Retinal pigment epithelial cell (primary cell): ENCODE measurements at regions not wholly inside any gene's neighbourhood (a gene's known extent, or its start where the extent isn't known, plus 50 kb on each side); places are given as distances from the start of the nearest gene placed in this dataset.

ENCODE experiments used
- DNase-seq: peaks from one replicate; pipeline ENCODE4 v3.0.0-alpha.2; 2010; ENCODE audit warnings: low read depth
- H3K4me3 ChIP-seq: 2 replicates; pipeline ENCODE4 v1.5.1; 2011; ENCODE audit warnings: mild to moderate bottlenecking, low read length, control low read depth, moderate library complexity
- TF ChIP-seq, protein P1 (sequence below): conservative IDR thresholded peaks from 2 replicates; pipeline ENCODE4 v1.5.1; 2011; ENCODE audit warnings: low read depth, low read length, control low read depth, inconsistent platforms

- no peak overlapping the region for H3K4me3 ChIP-seq
- TF ChIP-seq, protein P1, sequence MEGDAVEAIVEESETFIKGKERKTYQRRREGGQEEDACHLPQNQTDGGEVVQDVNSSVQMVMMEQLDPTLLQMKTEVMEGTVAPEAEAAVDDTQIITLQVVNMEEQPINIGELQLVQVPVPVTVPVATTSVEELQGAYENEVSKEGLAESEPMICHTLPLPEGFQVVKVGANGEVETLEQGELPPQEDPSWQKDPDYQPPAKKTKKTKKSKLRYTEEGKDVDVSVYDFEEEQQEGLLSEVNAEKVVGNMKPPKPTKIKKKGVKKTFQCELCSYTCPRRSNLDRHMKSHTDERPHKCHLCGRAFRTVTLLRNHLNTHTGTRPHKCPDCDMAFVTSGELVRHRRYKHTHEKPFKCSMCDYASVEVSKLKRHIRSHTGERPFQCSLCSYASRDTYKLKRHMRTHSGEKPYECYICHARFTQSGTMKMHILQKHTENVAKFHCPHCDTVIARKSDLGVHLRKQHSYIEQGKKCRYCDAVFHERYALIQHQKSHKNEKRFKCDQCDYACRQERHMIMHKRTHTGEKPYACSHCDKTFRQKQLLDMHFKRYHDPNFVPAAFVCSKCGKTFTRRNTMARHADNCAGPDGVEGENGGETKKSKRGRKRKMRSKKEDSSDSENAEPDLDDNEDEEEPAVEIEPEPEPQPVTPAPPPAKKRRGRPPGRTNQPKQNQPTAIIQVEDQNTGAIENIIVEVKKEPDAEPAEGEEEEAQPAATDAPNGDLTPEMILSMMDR, result no peak
- no peak for DNase-seq
Observed at GRCh38 chr2:228828397-228828796, 442.7 kb downstream of the PID1 start.

DNA sequence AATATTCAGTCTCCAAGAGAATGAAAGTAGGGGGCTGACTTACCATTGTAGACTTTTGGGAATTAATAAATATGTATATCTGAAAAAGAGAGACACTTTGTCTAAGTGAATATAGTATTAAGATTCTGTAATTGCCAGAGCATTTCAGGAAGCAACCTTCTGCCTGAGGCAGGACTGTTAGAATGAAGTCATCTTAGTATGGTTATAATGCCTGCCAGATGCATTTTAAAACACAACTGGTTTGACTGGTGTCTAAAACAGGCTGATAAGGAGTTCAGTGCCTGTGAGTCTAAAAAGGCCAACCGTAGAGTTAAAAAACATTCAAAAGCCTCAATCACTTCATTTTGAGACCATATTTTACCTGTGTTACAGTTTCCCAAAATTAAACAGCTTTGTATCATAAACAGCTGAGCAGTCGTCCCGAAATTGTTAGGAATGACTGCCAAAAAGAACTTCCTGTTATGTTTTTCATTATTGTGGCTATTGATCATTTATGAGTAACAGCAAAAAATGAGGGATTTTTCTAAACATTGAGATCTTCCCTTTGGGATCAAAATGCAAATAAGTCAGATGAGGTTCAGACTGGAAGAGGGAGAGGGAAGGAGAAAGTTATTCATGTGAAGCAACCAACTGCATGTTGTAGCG, 443.9 kb downstream of the PID1 start:
- DNase-seq, result no peak

GRCh38 chr2:228819701-228820100, 451.4 kb downstream of the PID1 start:
- TF ChIP-seq, protein P1, result no peak
- H3K4me3 ChIP-seq, result no peak overlapping the region
- DNase-seq, result no peak

More for the DNA sequence above, 443.9 kb downstream of the PID1 start:
- TF ChIP-seq, protein P1, result no peak
- no peak overlapping the region for H3K4me3 ChIP-seq

DNA sequence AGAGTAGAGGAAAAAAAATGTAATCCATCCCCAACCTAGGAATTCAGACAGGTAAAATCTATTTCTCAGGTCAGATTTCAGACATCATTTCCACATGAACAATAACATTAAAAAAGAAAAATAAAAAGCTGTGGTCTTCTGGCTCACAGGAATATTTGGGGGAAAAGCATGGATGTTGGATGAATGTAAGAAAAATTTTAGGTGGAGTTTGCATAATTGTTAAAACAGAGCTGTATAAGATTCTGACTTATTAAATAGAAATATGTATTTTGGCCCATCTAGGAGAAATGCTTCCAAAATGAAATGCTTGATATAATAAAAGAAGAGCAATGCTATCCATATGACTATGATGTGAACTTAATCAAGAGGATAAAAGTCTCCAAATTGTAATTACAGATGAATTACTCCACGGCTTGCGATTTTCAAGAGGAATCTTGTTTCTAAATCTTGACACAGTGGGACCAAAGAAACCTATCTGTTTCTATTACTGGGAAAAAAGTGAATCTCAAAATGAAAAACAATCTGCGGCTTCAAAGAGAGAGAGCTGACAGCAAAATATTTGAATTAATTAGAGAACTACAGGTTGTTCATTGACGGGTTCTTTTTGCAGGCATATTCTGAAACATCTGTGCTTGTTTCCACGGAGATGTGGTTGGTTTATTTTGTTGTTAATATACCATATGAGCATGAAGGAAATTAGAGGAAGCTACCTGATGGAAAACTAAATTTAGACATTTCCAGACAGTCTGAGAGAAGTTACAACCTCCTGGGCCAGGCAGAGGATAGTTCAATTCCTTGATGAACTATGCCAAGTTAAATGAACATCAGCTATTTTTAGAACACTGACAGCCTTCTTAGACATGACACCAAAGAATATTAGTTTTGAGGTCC, 468.7 kb downstream of the PID1 start:
- no peak for DNase-seq
- H3K4me3 ChIP-seq, result no peak overlapping the region
- TF ChIP-seq, protein P1, result no peak

DNA sequence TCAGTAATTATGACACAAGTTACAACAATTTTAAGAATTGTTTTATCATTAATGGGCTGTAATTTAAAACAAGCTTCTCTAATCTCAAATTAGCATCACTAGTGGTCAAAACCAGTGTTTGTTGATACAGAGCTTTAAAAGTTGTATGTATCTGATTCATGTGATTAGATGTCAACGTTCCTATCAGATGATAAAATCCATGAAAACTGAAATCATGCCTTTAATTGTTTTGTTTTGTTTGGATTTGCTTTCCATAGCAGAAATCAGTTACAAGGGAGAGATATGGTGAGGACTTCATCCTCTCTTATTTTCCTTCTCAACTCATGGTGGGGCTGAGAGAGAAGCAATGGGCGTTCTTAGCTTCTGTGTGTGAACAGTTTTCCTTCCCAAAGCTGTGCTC, 469.6 kb downstream of the PID1 start:
- no peak overlapping the region for H3K4me3 ChIP-seq
- TF ChIP-seq, protein P1, result no peak
- DNase-seq, result no peak

GRCh38 chr2:228799208-228799588, 471.9 kb downstream of the PID1 start:
- no peak overlapping the region for H3K4me3 ChIP-seq
- TF ChIP-seq, protein P1, result no peak
- DNase-seq, result no peak
